Stimulated activated CD4-positive, alpha-beta T cell treated with anti-CD3 and anti-CD28 coated beads, Interleukin-4, amount 100 ng/mL, for 4 hours (primary cell): ENCODE measurements at regions not wholly inside any gene's neighbourhood (a gene's known extent, or its start where the extent isn't known, plus 50 kb on each side); places are given as distances from the start of the nearest gene placed in this dataset.
"Not testable (repeated sequence)": the region's sequence is repeated elsewhere in the genome, so short reads cannot be mapped to it uniquely, and the experiment has no call there.

Experiments
- DNase-seq, 2 experiments: peaks; one replicate each; pipeline ENCODE4 v3.0.0-alpha.2; 2020

DNA sequence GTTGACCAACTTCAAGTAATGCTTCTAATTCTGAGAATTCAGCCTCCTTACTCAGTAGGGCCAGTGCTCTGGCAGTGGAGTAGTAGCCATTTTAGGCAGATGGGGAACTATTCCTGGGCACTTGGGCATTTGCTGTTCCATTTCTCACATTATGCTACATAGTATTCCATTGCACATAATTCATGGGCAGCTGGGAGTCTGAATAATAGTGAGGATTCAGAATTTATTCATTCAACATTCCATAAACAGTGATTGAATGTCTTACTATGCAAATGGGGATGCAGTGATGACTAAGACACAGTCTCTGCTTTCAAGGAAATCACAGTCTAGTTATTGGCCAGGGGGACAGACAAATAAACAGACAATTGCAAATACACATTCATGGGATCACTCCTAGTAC is 301.0 kb upstream of the KCNN2 start:
- DNase-seq, result no peak

DNA sequence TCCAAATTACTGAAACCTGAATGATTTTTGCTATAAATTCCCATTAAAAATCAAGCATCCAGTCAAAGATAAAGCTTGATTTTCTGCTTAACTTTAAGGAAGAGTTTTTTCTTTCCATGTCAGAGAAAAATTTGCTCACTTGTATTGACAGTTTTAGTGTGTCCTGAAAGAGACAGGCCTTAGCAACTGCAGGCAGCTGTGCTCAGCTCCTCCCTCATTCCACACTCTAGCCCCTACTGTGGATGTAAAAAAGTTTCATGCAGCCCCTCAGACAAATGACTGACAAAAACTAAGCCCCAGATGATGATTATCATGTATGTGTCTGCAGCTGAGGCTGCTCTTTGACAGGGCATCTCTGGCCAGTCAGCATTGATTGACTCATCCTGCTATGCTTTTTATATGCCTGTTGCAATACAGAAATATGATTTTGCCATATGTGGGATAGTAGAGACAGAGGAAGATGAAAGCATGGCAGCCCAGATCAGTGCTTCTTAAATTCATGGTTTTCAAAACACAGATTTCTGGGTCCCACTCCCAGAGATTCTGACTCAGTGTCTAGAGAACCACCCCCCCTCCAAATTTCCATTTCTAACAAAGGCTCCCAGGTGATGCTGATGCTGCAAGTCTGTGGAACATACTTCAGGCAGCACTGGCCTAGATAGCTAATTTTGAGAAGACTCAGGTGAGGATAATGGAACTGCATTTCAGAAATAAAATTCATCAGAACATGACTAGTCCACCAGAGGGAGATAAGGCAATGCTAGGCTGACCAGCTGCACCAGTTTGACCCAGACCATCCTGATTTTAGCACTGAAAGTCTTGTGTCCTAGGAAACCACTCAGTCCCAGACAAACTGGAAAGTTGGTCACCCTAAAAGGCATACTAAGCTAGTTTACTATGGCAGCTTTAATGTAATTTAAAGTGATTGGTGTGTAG is 298.7 kb upstream of the KCNN2 start:
- DNase-seq, result no peak

DNA sequence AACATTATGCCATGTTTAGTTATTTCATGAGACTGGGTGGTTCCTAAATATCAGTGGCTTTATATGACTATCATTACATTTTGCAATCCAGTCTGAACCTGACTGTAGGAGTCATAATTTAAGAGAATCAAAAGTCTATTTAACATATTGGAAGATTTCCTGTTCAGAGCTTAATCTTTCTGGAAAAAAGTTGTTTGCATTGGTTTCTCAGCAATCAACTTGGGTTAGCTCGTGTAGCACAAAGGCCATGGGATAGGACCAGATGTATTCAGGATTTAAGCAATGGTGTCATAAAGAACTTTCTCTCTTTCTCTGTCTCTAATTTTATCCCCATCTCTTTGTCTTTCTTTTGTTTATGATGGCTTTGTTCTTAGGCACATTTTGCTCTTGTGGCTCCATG is 296.0 kb upstream of the KCNN2 start:
- DNase-seq, result no peak

DNA sequence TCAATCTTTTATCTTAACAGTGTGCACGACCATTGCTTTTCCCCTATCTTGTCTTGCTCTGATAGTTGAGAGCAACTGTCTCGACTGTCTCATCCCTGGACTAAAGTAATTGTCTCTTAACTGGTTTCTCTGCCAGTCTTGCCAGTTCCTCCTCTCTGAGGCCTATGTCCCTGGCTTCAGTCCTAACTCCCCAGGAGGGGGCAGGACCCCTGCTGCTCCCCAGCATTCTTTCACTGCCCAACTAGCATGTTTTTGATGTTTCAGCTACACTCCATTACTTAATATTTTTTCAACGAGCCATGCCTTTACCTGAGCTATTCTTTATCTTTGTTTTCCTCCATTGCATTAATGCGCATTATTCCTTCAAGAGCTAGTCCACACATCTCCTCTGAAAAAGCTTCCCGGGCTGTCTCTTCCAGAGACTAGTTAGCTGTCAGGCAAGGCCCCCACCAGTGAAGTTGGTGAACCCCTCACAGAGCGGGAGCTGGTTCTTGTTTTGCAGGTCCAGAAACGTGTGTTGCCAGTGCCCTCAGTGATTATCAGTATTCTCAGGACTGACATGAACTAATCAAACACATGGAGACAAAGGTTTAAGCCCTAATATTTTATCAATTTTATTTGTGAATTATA is 291.7 kb upstream of the KCNN2 start:
- DNase-seq, result no peak

DNA sequence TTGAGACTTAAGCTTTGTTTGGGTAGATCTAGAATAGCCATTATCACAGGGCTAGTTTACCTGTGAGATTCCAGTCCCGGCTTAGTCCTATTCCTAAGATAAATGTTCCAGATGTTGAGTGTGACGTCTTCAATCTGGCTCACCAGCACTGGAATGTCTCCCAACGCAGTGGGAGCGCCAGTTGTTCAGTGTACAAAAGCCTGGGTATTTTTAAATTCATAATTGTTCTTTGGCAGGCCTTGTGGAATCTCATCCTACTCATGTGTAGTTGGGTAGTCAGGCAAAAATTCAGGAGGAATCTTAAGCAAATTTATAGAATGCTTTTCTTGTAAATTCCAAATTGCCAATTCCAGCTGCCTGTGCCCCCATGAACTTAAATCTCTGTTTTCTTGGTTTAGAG is 272.6 kb upstream of the KCNN2 start:
- no peak for DNase-seq

DNA sequence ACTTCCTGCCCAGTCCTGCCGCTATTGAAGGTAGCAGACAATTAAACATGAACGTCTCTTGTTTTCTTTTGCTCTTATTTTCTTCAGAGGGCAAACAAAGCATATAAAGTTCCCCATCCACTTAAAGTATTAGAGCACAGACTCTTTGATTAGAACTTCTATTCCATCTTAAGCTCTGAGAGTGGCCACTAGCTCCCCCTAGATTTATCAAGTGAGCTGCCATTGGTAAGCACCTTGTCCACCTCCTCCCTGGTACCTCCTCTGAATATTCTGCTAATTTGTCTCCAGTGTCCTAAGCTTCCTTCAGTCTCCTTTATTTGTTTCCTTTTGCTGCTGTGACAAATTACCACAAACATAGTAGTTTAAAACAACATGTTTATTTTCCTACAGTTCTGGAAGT is 264.3 kb upstream of the KCNN2 start:
- no peak for DNase-seq

DNA sequence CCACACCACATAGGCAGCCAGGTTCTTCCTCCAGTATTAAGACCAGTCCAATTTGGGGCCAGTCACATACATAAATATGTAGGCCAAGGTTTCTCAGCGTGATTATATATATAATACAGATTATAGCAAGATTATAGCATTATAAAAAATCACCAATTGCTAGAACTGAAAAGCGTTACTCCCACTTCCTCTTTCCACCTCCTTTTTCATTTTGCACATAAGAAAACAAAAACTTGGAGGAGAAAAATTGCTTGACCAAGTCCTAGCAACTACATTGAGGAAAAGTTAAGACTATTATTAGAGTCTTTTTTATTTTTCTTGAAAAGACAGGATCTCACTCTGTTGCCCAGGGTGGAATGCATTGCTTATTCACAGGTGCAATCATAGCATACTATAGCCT is 262.7 kb upstream of the KCNN2 start:
- no peak for DNase-seq

DNA sequence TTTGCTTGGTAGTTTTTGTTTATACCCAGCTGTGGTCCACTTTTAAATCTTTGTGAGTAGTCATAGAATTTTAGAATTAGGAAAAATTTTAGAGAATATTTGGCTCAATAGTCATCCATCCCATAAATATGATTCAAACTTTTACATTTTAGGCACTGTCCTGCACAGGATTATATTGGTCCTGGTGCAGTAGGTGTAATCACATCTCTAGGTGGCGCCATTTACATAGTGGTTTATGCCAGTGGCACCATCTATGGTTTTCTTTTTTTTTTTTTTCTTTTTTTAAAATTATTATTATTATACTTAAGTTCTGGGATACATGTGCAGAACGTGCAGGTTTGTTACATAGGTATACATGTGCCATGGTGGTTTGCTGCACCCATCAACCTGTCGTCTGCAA is 260.7 kb upstream of the KCNN2 start:
- no peak for DNase-seq

DNA sequence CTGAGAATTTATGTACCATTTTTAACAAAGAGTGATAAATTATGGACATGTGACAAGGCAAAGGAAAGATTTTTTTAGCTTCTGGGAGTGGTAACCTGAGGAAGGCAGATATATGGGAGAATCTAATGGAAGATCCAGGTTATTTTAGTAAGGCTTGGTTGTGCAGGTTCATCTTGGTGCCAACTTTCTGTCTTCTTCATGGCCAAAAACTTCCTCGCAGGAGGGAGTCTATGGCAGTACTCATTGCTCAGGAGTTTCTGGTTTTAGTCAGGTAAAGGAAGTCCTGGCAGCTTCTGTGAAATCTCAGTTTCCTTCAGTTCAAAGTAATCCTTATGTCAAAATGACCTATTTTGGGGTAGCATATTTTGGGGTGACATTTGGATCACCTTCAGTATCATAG is 248.3 kb upstream of the KCNN2 start:
- no peak for DNase-seq

DNA sequence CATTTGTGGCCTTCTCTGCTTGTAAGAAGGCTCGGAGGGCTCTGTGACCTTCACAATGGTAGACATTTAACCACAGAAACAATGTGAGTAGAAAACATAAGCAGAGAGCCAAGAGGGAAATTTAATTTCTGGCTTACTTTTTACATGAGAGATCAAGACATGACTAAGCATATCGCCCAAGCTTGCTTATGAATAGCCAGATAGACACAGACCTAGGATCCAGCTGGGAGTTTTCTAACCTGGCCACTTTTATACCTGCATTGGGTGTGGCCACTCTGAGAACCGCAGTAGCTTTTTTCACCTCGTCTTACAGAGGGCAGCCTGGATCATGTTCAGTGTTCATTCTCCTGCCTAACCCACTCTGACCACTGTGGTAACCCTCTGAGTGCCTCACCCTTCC is 244.9 kb upstream of the KCNN2 start:
- no peak for DNase-seq

DNA sequence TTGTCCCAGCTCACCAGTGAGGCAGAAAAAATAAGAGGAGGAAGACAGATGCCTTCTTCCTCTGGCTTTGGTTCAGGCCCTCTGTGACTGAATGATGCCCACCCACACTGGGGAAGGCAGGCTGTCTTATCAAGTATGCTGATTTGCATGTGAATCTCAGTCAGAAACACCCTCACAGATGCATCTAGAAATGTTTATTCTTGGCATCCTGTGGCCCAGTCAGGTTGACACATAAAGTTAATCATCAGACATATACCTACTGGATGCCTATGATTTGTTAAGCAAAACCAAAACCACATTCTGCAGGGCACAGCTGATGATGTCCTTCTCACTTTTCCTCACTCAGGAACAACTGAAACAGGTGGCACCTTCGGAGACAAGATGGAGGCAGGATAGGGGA is 243.4 kb upstream of the KCNN2 start:
- DNase-seq, result no peak

DNA sequence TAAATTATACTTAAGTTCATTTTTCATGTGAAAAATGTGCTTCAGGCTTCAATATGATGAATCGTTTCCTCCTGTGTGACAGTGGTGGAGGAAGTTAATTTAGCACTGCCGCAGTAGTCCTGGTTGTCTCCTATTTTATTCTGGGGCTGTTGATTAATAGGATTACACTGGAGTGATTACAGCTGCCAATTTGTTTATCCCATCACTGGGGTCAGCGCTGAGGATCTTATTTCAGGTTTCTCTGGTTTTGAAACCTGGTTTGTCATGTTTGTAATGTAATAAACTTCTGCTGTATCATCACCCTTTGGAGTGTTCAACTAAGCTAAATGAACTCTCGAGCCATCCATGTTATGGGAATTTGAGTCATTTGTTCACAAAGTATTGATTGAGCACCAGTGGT is 241.7 kb upstream of the KCNN2 start:
- no peak for DNase-seq

DNA sequence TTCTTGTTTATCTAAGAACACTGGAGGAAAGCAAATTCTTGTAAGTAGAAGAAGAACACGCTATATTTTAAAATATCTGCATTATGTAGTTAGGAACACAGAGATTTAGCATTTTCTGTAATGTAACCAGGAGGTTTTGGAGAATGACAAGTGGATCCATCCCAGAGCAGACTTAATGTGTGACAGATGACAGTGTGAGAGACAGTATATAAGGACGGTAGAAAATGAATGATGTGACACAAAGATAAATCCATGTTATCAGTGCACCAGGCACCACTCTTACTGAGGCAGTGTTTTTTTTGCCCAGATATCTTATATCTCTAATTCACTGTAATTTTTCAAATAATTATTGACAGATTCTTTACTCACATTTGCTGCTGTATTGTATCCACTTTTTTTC is 239.0 kb upstream of the KCNN2 start:
- no peak for DNase-seq

DNA sequence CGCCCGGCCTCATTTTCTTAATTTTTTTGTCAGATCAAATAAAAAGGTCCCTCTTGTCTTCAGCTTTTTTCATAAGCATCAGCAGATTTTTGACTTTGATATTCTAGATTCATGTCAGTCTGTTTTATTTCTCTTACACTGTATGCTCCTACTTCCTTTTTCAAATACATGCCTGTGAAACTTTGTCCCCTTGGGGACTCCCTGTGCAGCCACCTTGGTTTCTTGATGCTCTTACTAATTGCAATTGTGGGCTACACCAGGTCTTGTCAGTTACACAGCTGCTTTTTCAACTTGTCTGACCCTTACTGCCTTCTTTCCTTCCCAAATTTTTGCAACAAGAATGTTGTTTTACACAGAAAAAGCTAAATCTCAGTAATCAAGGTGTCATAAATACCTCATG is 238.2 kb upstream of the KCNN2 start:
- no peak for DNase-seq

DNA sequence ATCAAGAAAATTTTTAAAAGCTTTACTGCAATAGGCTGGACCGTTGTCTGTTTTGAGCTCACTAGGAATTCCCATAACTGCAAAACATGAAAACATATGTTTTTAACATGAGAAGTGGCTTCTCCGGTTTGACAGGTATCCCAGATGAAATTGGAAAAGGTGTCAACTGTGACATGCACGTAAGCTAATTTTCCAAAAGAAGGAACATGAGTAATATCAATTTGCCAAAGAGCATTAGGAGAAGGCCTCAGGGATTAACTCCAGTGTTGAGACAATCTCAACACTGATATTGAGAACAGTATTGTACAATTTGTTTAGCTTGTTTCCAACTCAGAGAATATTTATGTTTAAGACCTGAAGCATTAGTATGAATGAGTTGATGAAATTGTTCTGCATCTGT is 215.5 kb upstream of the KCNN2 start:
- no peak for DNase-seq

DNA sequence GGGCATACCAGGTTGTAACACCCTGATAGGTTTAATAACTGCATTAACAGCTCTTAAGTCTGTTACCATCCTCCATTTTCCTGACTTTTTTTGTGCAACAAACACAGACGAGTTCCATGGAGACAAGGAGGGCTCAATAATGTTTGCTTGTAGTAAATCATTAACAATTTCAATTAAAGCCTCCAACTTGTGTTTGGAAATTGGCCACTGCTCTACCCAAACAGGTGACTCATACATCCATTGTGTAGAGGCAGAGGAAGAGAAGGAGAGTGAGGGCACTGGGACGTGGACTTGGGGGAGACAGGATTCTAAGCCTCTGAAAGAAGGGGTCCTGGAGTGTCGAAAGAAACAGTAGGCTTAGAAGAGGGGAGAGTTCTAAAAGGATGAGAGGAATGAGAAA is 213.6 kb upstream of the KCNN2 start:
- DNase-seq, result no peak

DNA sequence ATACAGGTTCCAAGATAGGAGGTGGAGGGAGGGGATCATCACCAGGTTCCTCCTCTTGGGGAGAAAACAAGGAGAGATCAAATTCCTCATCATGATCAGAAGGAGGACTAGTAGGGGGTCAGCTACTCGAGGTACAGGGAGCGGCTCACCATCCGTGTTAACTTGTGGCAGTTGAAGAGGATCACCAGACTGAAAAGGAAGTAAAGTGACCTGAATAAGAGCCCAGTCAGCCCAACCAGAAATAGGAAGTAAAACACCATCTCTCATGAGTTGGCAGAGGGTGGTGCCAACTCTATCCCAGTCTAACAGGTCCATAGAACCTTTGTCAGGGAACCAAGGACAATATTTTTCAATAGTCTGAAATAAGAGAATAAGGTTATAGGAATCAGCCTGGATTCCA is 213.1 kb upstream of the KCNN2 start:
- not testable (repeated sequence) for DNase-seq

DNA sequence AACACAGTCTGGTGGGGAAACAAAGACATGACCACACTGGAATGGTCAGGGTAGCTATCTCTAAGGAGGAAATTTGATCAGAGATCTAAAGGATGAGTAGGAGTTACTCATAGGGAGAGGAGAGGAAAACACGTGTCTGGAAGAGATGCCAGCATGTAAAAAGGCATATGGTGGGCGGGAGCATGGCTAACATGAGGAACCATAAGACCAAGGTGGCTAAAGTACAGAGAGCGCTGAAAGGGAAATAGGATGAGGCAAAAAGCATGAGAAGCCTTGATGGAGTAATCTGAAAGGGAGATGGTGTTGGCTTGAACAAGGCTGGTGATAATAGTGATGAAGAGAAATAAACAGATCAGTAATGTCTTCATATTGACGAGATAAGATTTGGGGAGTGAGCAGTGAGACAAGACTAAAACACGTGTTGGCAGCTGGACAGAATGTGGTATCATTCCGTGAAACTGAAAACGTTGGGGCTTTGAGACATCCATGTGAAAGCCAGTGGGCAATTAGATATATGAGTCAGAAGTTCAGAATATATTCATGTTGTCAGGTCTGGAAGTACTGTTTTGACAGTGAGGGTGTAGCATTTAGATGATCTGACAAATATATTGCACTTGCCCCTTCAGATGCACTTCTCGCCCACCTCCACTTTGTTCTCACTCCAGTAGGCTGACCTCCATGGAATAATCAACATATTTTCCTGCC is 209.1 kb upstream of the KCNN2 start:
- no peak for DNase-seq

DNA sequence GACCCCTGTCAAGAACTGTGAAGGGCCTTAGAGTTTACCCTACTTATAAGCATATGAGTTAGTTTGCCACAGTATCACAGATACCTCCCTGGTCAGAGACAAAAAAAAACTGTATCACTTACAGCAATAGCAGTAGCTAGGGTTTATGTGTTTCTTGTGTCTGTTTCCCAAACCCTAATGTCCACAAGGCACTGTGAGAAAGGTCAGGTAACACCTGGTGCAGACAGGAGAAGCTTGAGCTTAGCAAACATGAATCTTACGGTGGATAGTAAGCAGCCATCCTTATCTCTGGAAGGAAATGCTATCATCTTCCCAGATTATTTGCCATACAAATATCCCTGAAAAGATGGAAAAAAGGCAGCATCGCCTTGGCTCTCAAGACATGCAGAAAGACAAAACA is 208.5 kb upstream of the KCNN2 start:
- no peak for DNase-seq

DNA sequence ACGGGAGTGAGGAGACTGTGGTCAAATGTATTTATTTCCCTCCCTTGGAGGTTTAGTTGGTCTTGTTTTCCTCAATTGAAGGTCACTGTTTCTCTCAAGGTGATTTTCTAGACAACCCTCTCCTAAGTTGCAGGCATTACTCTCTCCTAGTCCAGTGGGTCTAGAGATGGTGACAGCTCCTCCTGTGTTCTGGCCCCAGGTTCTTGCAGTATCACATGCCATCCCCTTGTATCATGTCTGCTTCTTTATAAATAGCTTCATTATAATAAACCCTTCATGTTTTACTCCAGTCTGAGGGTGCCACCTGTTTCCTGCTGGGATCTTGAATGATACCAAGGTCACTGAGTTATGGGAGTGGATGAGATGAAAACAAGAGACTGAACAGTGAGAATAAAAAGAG is 208.0 kb upstream of the KCNN2 start:
- DNase-seq, result no peak

DNA sequence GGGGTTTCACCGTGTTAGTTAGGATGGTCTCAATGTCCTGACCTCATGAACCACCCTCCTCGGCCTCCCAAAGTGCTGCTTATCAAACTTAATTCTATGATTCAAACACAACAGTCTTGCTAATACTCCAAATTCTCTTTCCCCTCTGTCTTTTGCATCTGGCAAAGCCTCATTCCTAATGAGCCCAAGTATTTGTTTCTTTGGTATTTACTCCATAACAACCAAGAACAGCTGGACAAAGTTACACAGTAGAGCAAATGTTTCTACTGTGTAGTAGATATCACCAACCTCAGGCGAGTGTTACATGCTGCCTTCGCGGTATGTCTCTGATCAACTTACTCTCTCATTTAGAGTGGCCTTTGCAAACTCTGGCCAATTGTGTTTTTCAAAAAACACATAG is 195.8 kb upstream of the KCNN2 start:
- no peak for DNase-seq

DNA sequence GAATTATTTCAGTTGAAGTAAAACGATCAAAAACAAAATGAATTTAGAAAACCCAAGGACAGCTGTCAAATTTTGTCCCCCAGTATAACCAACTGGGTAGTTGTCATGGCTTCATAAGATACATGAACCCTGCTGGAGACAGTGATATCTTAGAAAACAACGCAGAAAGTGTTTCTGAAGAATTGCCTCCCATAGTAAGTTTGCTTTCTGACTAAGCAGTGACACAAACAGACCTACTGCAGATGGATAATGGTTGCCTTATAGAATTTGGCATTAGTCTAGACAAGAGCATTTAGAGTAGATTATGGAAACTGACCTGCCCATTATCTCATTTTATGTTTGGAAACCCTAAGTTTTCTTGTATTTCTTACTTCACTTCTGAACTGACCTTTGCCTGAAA is 187.7 kb upstream of the KCNN2 start:
- no peak for DNase-seq

DNA sequence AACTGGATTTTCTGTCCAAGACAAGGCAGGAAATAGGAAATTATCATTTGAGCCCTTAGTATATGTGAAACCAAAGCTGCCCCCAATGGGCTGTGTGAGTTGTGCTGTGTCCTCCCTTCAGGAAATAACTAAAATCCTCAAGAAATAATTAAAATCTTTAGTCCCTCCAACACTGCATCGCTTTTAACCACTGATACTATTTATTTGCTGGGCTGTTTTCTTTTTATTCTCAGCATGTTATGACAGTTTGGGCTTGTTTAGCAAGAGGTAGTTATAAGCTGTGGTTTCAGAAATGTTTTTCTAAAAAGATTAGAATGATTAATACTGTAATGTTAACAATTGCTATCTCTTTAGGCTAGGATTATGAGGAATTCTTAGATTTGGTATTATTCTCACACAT is 187.0 kb upstream of the KCNN2 start:
- no peak for DNase-seq

DNA sequence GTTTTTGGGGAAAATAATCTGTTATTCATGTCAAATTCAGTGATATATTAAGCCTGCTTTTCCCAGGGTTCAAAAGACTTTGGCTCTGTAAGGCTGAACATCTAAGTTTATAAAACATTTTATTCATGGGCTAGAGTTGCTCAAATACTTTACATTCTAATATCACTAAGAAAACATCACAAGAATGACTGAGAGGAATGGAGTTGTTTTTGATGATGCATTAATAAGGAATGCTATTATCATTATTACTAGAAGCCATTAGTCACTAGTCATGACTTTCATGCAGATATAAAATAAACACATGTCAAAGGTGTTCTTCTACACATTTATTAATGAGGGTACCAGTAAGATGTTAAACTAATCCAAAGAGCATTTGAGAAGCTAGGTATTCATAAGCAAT is 185.5 kb upstream of the KCNN2 start:
- no peak for DNase-seq
